GM12872 (cell line): ENCODE measurements at regions not wholly inside any gene's neighbourhood (a gene's known extent, or its start where the extent isn't known, plus 50 kb on each side); places are given as distances from the start of the nearest gene placed in this dataset.

ENCODE experiments used
- CTCF ChIP-seq: IDR thresholded peaks from 3 replicates; pipeline ENCODE4 v1.5.1; 2011; ENCODE audit warnings: low read depth, mild to moderate bottlenecking, low read length, moderate library complexity; ENCODE audit not compliant: insufficient read depth

- no peak for TF ChIP-seq CTCF
These were observed 129.0 kb upstream of the LIPC start for GRCh38 chr15:58302832-58303231.

- no peak for TF ChIP-seq CTCF
These were observed 128.6 kb upstream of the LIPC start for GRCh38 chr15:58303236-58303635.

GRCh38 chr15:58306591-58307312, 125.0 kb upstream of the LIPC start:
- TF ChIP-seq CTCF: no peak

GRCh38 chr15:58307313-58307961, 124.4 kb upstream of the LIPC start:
- no peak for TF ChIP-seq CTCF

- TF ChIP-seq CTCF: peak; percentile 30; the same call in 1 of the 3 replicates
These were observed 122.9 kb upstream of the LIPC start for GRCh38 chr15:58308742-58309355.

GRCh38 chr15:58309963-58310928, 121.5 kb upstream of the LIPC start:
- TF ChIP-seq CTCF: no peak
